Right cardiac atrium (tissue), 5 donors: ENCODE measurements at regions not wholly inside any gene's neighbourhood (a gene's known extent, or its start where the extent isn't known, plus 50 kb on each side); places are given as distances from the start of the nearest gene placed in this dataset.

Experiments
- ATAC-seq, 2 donors: fragments of 200-7000 bp; cut with Tn5 transposase; one replicate each; pipeline versions ENCODE4 v1.8.0 to v1.9.1; 2020; ENCODE audit warnings: moderate library complexity in 2 of 2, mild to moderate bottlenecking in 1 of 2
- DNase-seq, 3 donors: peaks; one replicate each; pipeline ENCODE4 v3.0.0-alpha.2; 2020
- H3K27ac ChIP-seq: one replicate; pipeline ENCODE4 v1.5.1; 2013; ENCODE audit warnings: mild to moderate bottlenecking, low read length, control low read depth, moderate library complexity
- H3K27me3 ChIP-seq: one replicate; pipeline ENCODE4 v1.6.1; 2013; ENCODE audit not compliant: control insufficient read depth, insufficient read depth
- H3K4me1 ChIP-seq: one replicate; pipeline ENCODE4 v1.6.1; 2013; ENCODE audit warnings: low read length; ENCODE audit not compliant: control insufficient read depth, insufficient read depth
- H3K4me3 ChIP-seq: one replicate; pipeline ENCODE4 v1.5.1; 2013; ENCODE audit warnings: low read length, control low read depth
- H3K9me3 ChIP-seq: one replicate; pipeline ENCODE4 v1.6.1; 2013; ENCODE audit warnings: low read length; ENCODE audit not compliant: control insufficient read depth
- WGBS: extraction: QIAGEN DNeasy Blood & Tissue Kit; methylation state at CpG from one replicate; pipeline ENCODE4 v1.1.7; 2013; 5-methylcytosine and 5-hydroxymethylcytosine counted together
- intact Hi-C, 4 donors: fragments of 100-400 bp; cut with DNase I; formaldehyde crosslinking; loops; one replicate each; pipeline versions ENCODE4 v1.11.0 to v1.14.0; 2022 to 2023
- donor health status: healthy with polysubstance abuse.
- donor health status: DM: no; HTN: yes; CAD: no.
- donor health status: DM: no; HTN: no; CAD: no.
- donor health status: DM: no; HTN: yes; CAD: no; lungs with severe emphysema.
- donor health status: DM: yes; HTN: yes; CAD: no.

DNA sequence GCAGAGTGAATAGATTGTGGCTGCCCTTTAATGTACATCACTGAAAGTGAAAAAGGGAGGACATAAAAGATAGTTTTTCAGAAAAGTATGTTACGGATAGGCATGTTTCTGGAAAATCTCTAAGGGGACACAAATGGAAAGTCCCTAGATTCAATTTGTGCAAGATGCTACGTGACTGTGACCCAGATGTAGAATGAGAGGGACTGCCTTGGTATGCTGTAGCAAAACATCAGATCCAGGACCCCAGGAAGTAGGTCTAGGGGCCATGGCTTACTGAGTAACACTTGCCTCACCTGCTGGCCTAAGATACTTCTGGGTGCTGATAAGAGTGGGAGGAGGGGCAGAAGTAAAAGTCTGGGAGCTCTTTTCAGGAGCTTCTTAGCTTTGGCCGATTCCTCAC lies 191.2 kb upstream of the PHYHIPL start:
- intact Hi-C loops = no loop called here
- ATAC-seq (no peak), DNase-seq (no peak)
- Histone ChIP-seq H3K27me3 (no peaks in the 10 kb centered on the region), H3K9me3 (peaks cover 1% of the 10 kb centered on the region), H3K4me1 (no peaks in the 10 kb centered on the region), H3K27ac (no peak overlapping the region), H3K4me3 (no peak overlapping the region)
- whole genome bisulfite sequencing = 80% methylated on average over 3 of the region's 3 CpGs

DNA sequence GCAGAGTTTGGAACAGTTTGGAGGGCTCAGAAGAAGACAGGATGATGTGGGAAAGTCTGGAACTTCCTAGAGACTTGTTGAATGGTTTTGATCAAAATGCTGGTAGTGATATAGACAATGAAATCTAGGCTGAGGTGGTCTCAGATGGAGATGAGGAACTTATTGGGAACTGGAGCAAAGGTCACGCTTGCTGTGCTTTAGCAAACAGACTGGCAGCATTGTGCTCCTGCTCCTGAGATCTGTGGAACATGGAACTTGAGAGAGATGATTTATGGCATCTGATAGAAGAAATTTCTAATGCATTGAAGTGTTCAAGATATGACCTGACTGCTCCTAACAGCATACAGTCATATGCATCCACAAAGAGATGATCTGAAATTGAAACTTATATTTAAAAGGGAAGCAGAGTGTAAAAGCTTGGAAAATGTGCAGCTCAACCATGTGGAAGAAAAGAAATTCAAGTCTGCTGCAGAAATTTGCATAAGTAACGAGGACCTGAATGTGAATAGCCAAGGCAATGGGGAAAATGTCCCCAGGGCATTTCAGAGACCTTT lies 186.9 kb upstream of the PHYHIPL start:
- DNase-seq = no peak
- intact Hi-C loops = no loop called here
- Histone ChIP-seq H3K9me3 (peaks cover 1% of the 10 kb centered on the region), H3K4me1 (no peaks in the 10 kb centered on the region), H3K4me3 (no peak overlapping the region), H3K27me3 (no peaks in the 10 kb centered on the region), H3K27ac (no peak overlapping the region)
- 88% methylated on average over 2 of the region's 2 CpGs for WGBS
- no peak for ATAC-seq

DNA sequence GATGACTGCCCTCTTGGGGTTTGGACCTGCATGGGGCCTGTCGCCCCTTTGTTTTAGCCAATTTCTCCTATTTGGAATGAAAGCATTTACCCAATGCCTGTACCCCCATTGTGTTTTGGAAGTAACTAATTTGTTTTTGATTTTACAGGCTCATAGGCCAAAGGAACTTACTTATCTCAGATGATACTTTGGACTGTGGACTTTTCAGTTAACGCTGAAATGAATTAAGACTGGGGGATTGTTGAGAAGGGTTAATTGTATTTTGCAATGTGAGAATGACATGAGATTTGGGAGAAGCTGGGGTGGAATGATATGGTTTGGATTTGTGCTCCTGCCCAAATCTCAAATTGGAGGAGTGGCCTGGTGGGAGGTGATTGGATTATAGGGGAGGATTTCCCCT lies 185.8 kb upstream of the PHYHIPL start:
- H3K27me3 ChIP-seq = no peaks in the 10 kb centered on the region
- H3K4me3 ChIP-seq = no peak overlapping the region
- intact Hi-C loops = no loop called here
- H3K4me1 ChIP-seq = no peaks in the 10 kb centered on the region
- DNase-seq = no peak
- H3K9me3 ChIP-seq = peaks cover 1% of the 10 kb centered on the region
- ATAC-seq = no peak
- H3K27ac ChIP-seq = no peak overlapping the region
- WGBS = 96% methylated on average over 2 of the region's 2 CpGs

DNA sequence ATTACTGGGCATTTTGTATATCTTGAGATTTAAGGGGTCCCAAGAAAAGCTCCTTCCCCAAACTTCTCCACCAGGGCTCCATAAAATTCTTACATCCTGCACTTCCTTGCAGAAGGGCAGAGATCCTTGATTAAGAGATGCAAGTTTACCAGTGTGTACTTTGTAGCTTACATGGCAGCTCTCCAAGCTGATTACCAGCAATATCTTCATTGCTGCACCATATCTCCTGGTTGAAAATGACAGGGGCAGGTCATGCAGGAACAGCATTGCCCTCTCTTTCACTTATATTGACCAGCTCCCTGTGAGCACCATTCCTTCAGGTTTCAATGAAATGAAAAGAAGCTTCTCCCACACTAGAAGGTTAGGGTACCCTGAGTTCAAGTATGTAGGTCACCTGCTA lies 184.6 kb upstream of the PHYHIPL start:
- intact Hi-C loops = no loop called here
- DNase-seq (no peak), ATAC-seq (no peak)
- Histone ChIP-seq H3K27ac (no peak overlapping the region), H3K4me3 (no peak overlapping the region), H3K4me1 (no peaks in the 10 kb centered on the region), H3K27me3 (no peaks in the 10 kb centered on the region), H3K9me3 (peaks cover 1% of the 10 kb centered on the region)

DNA sequence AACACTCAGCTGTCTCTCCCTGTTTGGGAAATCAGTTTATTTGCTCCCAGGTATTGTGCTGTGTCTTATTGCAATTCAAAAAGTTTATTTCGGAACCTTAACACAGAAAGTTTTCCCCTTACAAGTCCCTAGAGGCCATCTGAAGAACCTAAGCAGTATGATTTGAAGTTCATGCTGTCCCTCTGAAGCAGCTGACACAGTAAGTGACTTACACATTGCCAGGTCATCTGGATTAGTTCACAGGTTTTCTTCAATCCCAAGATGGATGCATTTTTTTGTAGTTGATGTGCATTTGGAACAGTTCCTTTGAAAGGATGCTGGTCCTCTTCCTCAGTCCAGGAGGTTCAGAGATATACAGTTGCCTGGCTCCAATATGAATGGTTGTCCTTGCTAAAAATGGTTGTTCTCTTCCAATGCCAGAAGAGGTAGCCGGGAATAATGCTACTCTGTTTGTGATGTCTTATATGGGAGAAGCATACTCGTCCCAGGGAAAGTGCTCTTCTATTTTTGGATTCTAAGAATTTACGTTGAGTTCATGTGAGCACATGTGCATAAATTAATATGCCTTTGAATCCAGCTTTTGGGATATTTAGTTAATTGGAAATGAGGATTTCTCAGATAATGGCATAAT lies 183.5 kb upstream of the PHYHIPL start:
- intact Hi-C loops = no loop called here
- H3K4me3 ChIP-seq = no peak overlapping the region
- peaks cover 1% of the 10 kb centered on the region for H3K9me3 ChIP-seq
- ATAC-seq = no peak
- 61% methylated on average over 4 of the region's 4 CpGs for WGBS
- H3K27ac ChIP-seq = no peak overlapping the region
- no peaks in the 10 kb centered on the region for H3K27me3 ChIP-seq
- DNase-seq = no peak
- H3K4me1 ChIP-seq = no peaks in the 10 kb centered on the region

DNA sequence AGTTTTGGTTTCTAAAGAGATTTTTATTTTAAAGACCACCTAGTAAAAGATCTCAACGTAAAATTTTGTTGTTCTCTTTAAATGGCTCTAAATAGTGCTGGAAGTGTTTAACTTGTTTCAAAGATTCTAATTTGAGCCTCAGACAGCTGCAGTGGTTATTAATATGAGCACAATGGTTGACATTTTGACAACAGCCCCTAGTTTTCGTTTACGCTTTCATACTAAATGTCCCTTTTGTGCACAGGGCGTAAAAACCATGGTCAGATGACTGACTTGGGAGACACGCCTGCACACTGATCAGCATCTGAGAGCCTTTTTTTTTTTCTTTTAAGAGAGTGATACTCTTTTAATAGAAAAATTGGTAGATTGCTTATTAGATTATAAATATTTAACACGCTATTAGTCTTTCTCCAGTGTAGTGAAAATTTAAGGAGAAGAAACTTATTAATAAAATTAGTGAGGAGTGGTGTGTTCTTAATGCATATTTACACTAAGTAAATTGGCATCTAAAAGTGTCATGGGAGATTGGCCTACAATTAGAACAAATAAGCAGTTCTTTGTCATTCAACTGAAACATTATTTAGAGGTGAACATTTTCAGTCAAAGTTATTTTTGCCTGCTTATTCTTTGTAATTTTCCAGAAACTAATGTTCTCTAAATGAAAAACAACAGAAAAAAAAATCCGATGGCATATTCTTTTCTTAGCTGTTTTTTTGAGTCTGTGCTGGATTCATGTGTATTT lies 182.8 kb upstream of the PHYHIPL start:
- Histone ChIP-seq H3K9me3 (peaks cover 1% of the 10 kb centered on the region), H3K4me1 (no peaks in the 10 kb centered on the region), H3K27ac (no peak overlapping the region), H3K27me3 (no peaks in the 10 kb centered on the region), H3K4me3 (no peak overlapping the region)
- WGBS = 67% methylated on average over 7 of the region's 7 CpGs
- intact Hi-C loops = no loop called here
- no peak for DNase-seq
- ATAC-seq = no peak

DNA sequence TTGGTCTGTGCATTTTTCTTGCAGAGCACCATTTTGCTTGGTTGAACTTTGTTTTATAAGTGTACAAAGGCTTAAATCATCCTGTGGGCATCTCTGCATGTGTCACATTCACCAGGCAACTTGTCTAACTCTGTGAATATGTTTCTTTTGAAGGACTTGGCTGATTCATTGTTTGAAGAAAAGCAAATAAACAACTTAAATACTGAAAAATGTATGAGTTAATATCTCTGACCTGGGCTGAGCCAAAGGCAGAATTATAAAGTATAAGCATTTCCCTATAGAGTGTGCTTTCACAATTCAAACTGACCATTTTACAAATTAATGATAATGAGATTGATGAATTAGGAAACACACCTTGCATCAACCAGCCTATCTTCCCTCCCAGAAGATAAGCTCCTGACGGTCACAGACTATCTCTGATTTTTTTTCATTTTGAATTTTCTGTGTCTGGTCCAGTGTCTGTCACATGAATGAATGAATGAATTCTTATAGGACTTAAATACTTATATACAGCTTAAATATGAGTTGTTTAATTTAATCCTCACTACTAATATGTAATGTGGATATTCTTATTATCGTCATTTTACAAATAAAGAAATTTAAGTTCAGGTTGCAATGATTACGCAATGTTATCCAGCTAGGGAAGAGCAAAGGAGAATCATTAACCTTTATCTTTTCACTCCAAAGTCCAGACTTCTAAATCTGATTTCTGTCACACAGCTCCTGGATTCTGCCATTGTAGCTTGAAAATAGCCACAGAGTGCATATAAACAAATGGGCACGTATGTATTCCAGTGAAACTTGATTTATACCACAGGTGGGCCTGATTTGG lies 182.0 kb upstream of the PHYHIPL start:
- no peak for DNase-seq
- WGBS = 80% methylated on average over 4 of the region's 4 CpGs
- Histone ChIP-seq H3K4me1 (no peaks in the 10 kb centered on the region), H3K27ac (no peak overlapping the region), H3K4me3 (no peak overlapping the region), H3K27me3 (no peaks in the 10 kb centered on the region), H3K9me3 (peaks cover 1% of the 10 kb centered on the region)
- ATAC-seq = no peak
- intact Hi-C loops = no loop called here

DNA sequence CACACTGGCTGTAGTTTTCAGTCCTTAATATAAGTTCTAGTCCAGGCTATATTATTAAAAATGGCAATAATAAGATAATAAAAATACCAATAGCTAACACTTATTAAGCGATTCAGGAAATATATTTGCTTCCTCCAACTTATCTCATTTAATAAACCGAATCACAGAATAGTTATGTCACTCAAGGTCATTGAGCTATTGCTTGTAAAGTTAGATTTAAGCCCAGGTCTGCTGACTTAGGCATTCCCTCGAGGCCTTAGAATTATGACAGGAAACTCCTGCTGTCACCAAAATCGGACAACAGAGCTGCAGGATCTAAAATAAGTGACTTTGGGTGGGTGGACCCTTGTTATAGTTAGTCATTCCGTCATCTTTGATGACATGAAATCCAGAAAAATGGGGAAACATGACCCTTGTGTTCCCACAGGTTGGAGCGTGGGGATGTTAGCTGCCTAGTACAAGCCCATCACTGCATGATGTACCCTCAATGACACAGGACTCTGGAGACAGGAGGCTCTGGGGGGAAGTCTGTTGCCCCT lies 181.3 kb upstream of the PHYHIPL start:
- Histone ChIP-seq H3K27me3 (no peaks in the 10 kb centered on the region), H3K4me3 (no peak overlapping the region), H3K27ac (no peak overlapping the region), H3K4me1 (no peaks in the 10 kb centered on the region), H3K9me3 (no peaks in the 10 kb centered on the region)
- no peak for DNase-seq
- no peak for ATAC-seq
- 62% methylated on average over 6 of the region's 6 CpGs for WGBS
- intact Hi-C loops = no loop called here

DNA sequence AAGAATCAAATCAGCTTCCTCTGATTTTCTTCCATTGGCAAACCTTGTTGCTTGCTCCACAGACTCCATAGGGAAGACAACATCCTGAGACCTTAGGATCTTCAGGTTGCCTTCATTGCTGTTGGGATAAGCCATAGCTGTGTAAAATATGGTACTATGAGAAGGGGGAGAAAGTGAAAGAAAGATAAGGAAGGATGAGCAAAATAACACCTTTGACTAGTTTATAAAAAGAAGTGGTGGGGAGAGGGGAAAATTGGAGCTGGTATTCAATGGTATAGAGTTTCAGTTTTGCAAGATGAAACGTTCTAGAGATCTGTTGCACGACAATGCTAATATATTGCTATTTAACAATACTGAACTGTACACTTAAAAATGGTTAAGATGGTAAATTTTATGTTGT lies 180.4 kb upstream of the PHYHIPL start:
- Histone ChIP-seq H3K27ac (no peak overlapping the region), H3K4me1 (no peaks in the 10 kb centered on the region), H3K4me3 (no peak overlapping the region), H3K9me3 (no peaks in the 10 kb centered on the region), H3K27me3 (no peaks in the 10 kb centered on the region)
- DNase-seq (no peak), ATAC-seq (no peak)
- WGBS = 86% methylated on average over 2 of the region's 2 CpGs
- intact Hi-C loops = no loop called here

DNA sequence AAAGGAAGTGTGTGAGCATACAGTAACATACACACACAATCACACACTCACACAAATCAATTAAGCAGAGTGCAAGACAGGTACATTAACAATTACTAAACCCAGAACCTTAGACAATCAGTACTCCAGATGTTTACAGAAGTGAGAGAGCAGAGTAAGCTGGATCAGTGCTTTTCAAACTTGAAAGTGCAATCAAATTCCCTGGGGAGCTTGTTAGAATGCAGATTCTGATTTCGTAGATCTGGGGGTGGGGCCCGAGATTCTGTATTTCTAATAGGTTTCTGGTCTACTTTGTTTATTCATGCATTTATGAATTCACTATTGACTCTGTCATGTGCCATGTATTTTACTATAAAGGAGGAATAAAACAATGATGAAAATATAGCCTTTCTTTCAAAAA lies 179.6 kb upstream of the PHYHIPL start:
- no peaks in the 10 kb centered on the region for H3K4me1 ChIP-seq
- WGBS = 86% methylated on average over 2 of the region's 2 CpGs
- no peak overlapping the region for H3K4me3 ChIP-seq
- ATAC-seq = no peak
- intact Hi-C loops = no loop called here
- H3K9me3 ChIP-seq = no peaks in the 10 kb centered on the region
- H3K27ac ChIP-seq = no peak overlapping the region
- no peak for DNase-seq
- no peaks in the 10 kb centered on the region for H3K27me3 ChIP-seq
